GM19035 (cell line): ENCODE measurements at regions not wholly inside any gene's neighbourhood (a gene's known extent, or its start where the extent isn't known, plus 50 kb on each side); places are given as distances from the start of the nearest gene placed in this dataset.

Source experiments
- ATAC-seq: cut with Tn5 transposase; IDR thresholded peaks from one replicate; pipeline ENCODE4 v1.9.1; 2021; ENCODE audit not compliant: unreplicated experiment

GRCh38 chr16:85465328-85466303 lies 147.5 kb upstream of the GSE1 start:
- no peak for ATAC-seq

GRCh38 chr16:85466304-85466700 lies 146.8 kb upstream of the GSE1 start:
- ATAC-seq, result no peak

- no peak for ATAC-seq
These were observed 146.1 kb upstream of the GSE1 start for GRCh38 chr16:85466989-85467388.

GRCh38 chr16:85469929-85470590 lies 143.1 kb upstream of the GSE1 start:
- ATAC-seq, result no peak

- ATAC-seq, result no peak
These were observed 142.2 kb upstream of the GSE1 start for GRCh38 chr16:85470873-85471272.

GRCh38 chr16:85471469-85472431 lies 141.4 kb upstream of the GSE1 start:
- no peak for ATAC-seq

- no peak for ATAC-seq
These were observed 140.6 kb upstream of the GSE1 start for GRCh38 chr16:85472514-85472913.

- ATAC-seq, result no peak
These were observed 139.8 kb upstream of the GSE1 start for GRCh38 chr16:85473323-85473722.

- ATAC-seq, result no peak
These were observed 139.1 kb upstream of the GSE1 start for GRCh38 chr16:85473909-85474620.

GRCh38 chr16:85474621-85475217 lies 138.4 kb upstream of the GSE1 start:
- ATAC-seq, result no peak

GRCh38 chr16:85475233-85475632 lies 137.9 kb upstream of the GSE1 start:
- no peak for ATAC-seq

- no peak for ATAC-seq
These were observed 137.3 kb upstream of the GSE1 start for GRCh38 chr16:85475691-85476300.

- no peak for ATAC-seq
These were observed 136.7 kb upstream of the GSE1 start for GRCh38 chr16:85476389-85476788.

- ATAC-seq, result no peak
These were observed 135.2 kb upstream of the GSE1 start for GRCh38 chr16:85477801-85478363.

- no peak for ATAC-seq
These were observed 133.0 kb upstream of the GSE1 start for GRCh38 chr16:85479972-85480726.

- ATAC-seq, result no peak
These were observed 132.4 kb upstream of the GSE1 start for GRCh38 chr16:85480727-85481101.

GRCh38 chr16:85481206-85481605 lies 131.9 kb upstream of the GSE1 start:
- no peak for ATAC-seq

GRCh38 chr16:85481738-85482137 lies 131.4 kb upstream of the GSE1 start:
- ATAC-seq, result no peak

GRCh38 chr16:85483424-85483823 lies 129.7 kb upstream of the GSE1 start:
- no peak for ATAC-seq
